Fibroblast of the aortic adventitia (primary cell): ENCODE measurements at regions not wholly inside any gene's neighbourhood (a gene's known extent, or its start where the extent isn't known, plus 50 kb on each side); places are given as distances from the start of the nearest gene placed in this dataset.

Source experiments
- DNase-seq: peaks from one replicate; pipeline ENCODE4 v3.0.0-alpha.2; 2010; ENCODE audit warnings: low read depth
- H3K4me3 ChIP-seq: 2 replicates; pipeline ENCODE4 v1.5.1; 2011; ENCODE audit warnings: low read depth, mild to moderate bottlenecking, control low read depth, low read length, moderate library complexity
- TF ChIP-seq, protein P1 (sequence below): IDR thresholded peaks from 2 replicates; pipeline ENCODE4 v1.5.1; 2011; ENCODE audit warnings: mild to moderate bottlenecking, low read length, control low read depth, inconsistent platforms; ENCODE audit not compliant: insufficient read depth

- DNase-seq: peak; percentile 62
- H3K4me3 ChIP-seq: no peak overlapping the region
- TF ChIP-seq, protein P1, sequence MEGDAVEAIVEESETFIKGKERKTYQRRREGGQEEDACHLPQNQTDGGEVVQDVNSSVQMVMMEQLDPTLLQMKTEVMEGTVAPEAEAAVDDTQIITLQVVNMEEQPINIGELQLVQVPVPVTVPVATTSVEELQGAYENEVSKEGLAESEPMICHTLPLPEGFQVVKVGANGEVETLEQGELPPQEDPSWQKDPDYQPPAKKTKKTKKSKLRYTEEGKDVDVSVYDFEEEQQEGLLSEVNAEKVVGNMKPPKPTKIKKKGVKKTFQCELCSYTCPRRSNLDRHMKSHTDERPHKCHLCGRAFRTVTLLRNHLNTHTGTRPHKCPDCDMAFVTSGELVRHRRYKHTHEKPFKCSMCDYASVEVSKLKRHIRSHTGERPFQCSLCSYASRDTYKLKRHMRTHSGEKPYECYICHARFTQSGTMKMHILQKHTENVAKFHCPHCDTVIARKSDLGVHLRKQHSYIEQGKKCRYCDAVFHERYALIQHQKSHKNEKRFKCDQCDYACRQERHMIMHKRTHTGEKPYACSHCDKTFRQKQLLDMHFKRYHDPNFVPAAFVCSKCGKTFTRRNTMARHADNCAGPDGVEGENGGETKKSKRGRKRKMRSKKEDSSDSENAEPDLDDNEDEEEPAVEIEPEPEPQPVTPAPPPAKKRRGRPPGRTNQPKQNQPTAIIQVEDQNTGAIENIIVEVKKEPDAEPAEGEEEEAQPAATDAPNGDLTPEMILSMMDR: no peak
Measured at GRCh38 chr10:91054325-91054724, 133.4 kb upstream of the ANKRD1 start.

DNA sequence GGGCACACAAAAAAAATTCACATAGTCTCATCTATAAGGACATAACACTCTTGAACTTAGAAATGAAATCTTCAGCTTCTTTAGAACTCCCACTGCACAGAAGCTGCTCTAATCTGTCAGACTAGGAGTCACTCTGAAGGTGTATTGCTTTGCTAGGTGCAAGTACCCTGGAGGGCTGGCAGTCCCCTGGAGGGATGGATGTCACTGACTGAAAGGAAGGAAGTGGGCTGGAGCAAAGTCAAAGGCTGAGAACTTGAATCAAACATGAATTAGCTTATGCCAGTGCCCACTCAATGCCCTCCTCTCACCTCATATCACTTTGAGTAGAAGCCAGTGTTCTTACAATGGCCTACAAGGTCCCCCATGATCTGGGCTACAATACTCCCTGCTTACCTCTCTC is 140.3 kb upstream of the ANKRD1 start:
- no peak for DNase-seq
- no peak overlapping the region for H3K4me3 ChIP-seq
- TF ChIP-seq, protein P1: no peak

- H3K4me3 ChIP-seq: no peak overlapping the region
- DNase-seq: no peak
- TF ChIP-seq, protein P1: no peak
Measured at GRCh38 chr10:91061608-91062007, 140.7 kb upstream of the ANKRD1 start.

GRCh38 chr10:91062091-91062490 is 141.2 kb upstream of the ANKRD1 start:
- DNase-seq: no peak
- TF ChIP-seq, protein P1: no peak
- H3K4me3 ChIP-seq: no peak overlapping the region

DNA sequence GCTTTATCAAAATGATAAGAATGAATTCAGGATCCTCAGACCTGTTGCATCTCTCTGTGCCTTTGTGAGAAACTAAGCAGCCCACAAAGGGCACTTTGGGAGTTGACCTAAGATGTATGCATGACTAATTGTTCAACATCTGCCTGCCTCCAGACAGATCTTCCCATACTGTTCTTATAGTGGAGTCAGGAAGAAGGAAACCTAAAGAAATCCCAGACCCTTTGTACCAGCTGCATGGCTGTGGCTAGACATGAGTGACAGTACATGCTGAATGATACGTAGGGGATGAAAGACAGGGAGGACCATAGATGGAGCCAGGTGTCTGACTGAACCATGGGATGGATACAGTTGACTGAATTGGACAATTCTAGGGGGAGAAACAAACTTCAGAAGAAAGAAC is 148.7 kb upstream of the PCGF5 start:
- no peak overlapping the region for H3K4me3 ChIP-seq
- no peak for DNase-seq
- TF ChIP-seq, protein P1: no peak

DNA sequence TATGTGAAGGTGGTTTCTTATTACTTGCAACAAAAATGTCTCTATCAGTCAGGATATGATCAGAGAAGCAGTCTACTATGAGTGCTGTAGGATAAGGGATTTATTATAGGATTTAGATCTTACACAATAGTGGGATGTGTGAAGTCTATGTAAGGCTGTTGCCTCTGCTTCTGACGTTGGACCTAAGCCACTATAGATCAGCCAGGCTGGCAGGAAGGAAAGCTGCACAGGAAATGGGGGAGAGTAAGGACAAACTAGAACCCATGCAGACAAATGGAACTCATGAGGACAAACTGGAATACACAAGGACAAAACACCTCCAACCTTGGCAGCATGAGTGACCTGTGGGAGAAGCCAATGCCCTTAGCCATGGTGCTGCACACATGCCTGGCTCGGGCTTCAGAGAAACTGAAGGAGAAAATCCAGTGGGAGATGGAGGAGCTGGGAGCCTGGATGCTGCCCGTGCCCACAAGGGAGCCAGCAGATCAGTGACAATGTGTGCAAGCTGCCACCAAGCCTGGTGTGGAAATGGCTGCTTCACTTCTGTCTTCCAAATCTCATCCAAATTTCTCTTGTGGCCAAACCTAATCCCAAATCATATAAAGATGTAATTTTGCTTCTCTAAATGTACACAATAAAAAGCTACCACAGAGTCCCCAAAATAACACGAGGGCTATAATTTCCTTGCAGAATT is 147.0 kb upstream of the PCGF5 start:
- TF ChIP-seq, protein P1: no peak
- DNase-seq: no peak
- no peak overlapping the region for H3K4me3 ChIP-seq
